ENCODE measurements at regions not wholly inside any gene's neighbourhood (a gene's known extent, or its start where the extent isn't known, plus 50 kb on each side); places are given as distances from the start of the nearest gene placed in this dataset.

Small RNA genes lying in the stretch of these regions (small RNA-seq; reads per million reads assigned to genes)
- 2.7 to 58.0 reads per million in 2 experiments for gene MIR181A1
- 0.25 to 15.2 reads per million in 2 experiments for gene MIR181B1
- 0 reads per million in 2 experiments for gene RNU6-778P
